ENCODE measurements at regions not wholly inside any gene's neighbourhood (a gene's known extent, or its start where the extent isn't known, plus 50 kb on each side); places are given as distances from the start of the nearest gene placed in this dataset.

- ChIA-PET POLR2A (interaction anchor here (0.7 kb wide), 1 partner anchor 92 kb away, joined by 3 read pairs; no protein-coding TSS in a partner anchor), CTCF (no interaction called here)
- no peaks in the 10 kb centered on the region for H3K36me3 Mint-ChIP-seq (ENCODE audit: insufficient read depth, unreplicated experiment)
- no peaks in the 10 kb centered on the region for H3K9me3 Mint-ChIP-seq (ENCODE audit: unreplicated experiment)
- intact Hi-C loops (cut with micrococcal nuclease) = no loop called here
- no TSS peak for BruUV-seq (replicated peaks)
- no peak for DNase-seq (ENCODE audit: unreplicated experiment)
- peaks cover 34% of the 10 kb centered on the region for H3K27me3 Mint-ChIP-seq (ENCODE audit: insufficient read depth, unreplicated experiment)
- H3K27ac Mint-ChIP-seq (ENCODE audit: low read depth, unreplicated experiment) = no peak overlapping the region
- H3K4me1 Mint-ChIP-seq (ENCODE audit: insufficient read depth, unreplicated experiment) = peaks cover 6% of the 10 kb centered on the region
- TF ChIP-seq, protein P1, sequence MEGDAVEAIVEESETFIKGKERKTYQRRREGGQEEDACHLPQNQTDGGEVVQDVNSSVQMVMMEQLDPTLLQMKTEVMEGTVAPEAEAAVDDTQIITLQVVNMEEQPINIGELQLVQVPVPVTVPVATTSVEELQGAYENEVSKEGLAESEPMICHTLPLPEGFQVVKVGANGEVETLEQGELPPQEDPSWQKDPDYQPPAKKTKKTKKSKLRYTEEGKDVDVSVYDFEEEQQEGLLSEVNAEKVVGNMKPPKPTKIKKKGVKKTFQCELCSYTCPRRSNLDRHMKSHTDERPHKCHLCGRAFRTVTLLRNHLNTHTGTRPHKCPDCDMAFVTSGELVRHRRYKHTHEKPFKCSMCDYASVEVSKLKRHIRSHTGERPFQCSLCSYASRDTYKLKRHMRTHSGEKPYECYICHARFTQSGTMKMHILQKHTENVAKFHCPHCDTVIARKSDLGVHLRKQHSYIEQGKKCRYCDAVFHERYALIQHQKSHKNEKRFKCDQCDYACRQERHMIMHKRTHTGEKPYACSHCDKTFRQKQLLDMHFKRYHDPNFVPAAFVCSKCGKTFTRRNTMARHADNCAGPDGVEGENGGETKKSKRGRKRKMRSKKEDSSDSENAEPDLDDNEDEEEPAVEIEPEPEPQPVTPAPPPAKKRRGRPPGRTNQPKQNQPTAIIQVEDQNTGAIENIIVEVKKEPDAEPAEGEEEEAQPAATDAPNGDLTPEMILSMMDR (IDR thresholded peaks at IDR 0.05; ENCODE audit: unreplicated experiment) = no peak
- no peak overlapping the region for H3K4me3 Mint-ChIP-seq (ENCODE audit: unreplicated experiment)
These were observed 207.5 kb downstream of the RPLP1 start for GRCh38 chr15:69660114-69660513.

DNA sequence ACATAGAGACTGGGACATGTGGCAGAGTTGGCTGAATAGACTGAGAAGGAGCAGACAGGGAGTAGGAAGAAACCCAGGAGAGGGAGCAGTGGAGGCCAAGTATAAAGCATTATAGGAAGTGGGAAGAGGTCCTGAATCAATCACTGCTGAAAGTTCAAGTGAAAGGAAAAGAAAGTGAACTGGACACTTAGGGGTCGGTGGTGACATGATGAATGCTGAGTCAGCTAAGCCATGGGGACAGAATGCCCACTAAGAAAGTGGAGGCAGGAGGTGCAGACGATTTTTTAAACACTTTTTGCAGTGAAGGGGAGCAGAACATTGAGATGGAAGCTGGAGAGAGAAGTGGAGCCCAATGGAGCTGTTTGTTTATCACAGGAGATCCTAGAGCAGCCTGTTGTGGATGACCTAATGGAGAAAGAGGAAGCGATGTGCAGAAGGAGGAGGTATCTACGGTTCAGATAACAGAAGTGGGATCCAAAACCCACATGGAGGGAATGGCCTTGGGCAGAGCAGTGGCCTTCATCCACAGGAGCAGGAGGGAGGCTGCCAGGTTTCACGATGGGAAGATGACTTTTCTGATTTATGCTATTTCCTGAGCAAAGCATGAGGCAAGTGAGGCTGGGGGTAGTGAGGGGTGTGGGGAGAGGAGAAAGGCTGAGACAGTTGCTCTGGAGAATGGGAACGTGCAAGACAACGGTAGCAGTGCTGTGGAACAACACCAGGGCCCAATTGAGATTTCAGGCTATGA lies 208.2 kb downstream of the RPLP1 start:
- intact Hi-C loops (cut with micrococcal nuclease) = no loop called here
- ChIA-PET POLR2A (no interaction called here), CTCF (no interaction called here)
- Mint-ChIP-seq H3K4me3 (ENCODE audit: unreplicated experiment) (no peak overlapping the region), H3K27ac (ENCODE audit: low read depth, unreplicated experiment) (no peak overlapping the region), H3K27me3 (ENCODE audit: insufficient read depth, unreplicated experiment) (peaks cover 27% of the 10 kb centered on the region), H3K9me3 (ENCODE audit: unreplicated experiment) (no peaks in the 10 kb centered on the region), H3K4me1 (ENCODE audit: insufficient read depth, unreplicated experiment) (peaks cover 6% of the 10 kb centered on the region), H3K36me3 (ENCODE audit: insufficient read depth, unreplicated experiment) (no peaks in the 10 kb centered on the region)
- TF ChIP-seq, protein P1 (IDR thresholded peaks at IDR 0.05; ENCODE audit: unreplicated experiment) = no peak
- DNase-seq (ENCODE audit: unreplicated experiment) = no peak
- no TSS peak for BruUV-seq (replicated peaks)

DNA sequence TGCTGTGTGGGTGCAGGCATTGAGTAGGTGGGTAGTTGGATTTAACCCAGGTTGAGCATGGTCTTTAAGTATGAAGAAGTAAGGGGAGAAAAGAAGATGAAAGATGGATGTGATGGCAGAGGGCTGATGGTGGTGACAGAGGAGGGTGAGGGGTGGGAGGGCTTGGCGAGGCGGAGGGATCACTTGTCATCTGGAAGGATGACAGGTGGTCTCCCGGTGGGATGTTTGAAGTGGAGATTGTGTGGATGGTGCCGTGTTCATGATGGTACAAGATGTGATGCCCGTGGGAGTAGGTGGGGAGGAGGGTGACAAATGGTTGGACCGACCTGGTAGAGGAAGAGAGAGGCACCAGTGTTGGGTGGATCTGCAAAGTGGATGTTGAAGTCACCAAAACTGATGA lies 208.8 kb downstream of the RPLP1 start:
- H3K4me1 Mint-ChIP-seq (ENCODE audit: insufficient read depth, unreplicated experiment) = peaks cover 6% of the 10 kb centered on the region
- H3K27me3 Mint-ChIP-seq (ENCODE audit: insufficient read depth, unreplicated experiment) = peaks cover 26% of the 10 kb centered on the region
- ChIA-PET CTCF (no interaction called here), POLR2A (no interaction called here)
- H3K27ac Mint-ChIP-seq (ENCODE audit: low read depth, unreplicated experiment) = no peak overlapping the region
- TF ChIP-seq, protein P1 (IDR thresholded peaks at IDR 0.05; ENCODE audit: unreplicated experiment) = no peak
- DNase-seq (ENCODE audit: unreplicated experiment) = no peak
- no peak overlapping the region for H3K4me3 Mint-ChIP-seq (ENCODE audit: unreplicated experiment)
- no peaks in the 10 kb centered on the region for H3K9me3 Mint-ChIP-seq (ENCODE audit: unreplicated experiment)
- intact Hi-C loops (cut with micrococcal nuclease) = no loop called here
- H3K36me3 Mint-ChIP-seq (ENCODE audit: insufficient read depth, unreplicated experiment) = no peaks in the 10 kb centered on the region
- no TSS peak for BruUV-seq (replicated peaks)

- no peak overlapping the region for H3K27ac Mint-ChIP-seq (ENCODE audit: low read depth, unreplicated experiment)
- no peak for DNase-seq (ENCODE audit: unreplicated experiment)
- H3K4me3 Mint-ChIP-seq (ENCODE audit: unreplicated experiment) = no peak overlapping the region
- peaks cover under 1% of the 10 kb centered on the region for H3K4me1 Mint-ChIP-seq (ENCODE audit: insufficient read depth, unreplicated experiment)
- BruUV-seq (replicated peaks) = no TSS peak
- no peaks in the 10 kb centered on the region for H3K36me3 Mint-ChIP-seq (ENCODE audit: insufficient read depth, unreplicated experiment)
- H3K27me3 Mint-ChIP-seq (ENCODE audit: insufficient read depth, unreplicated experiment) = peaks cover 20% of the 10 kb centered on the region
- POLR2A ChIA-PET = no interaction called here
- CTCF ChIA-PET = no interaction called here
- H3K9me3 Mint-ChIP-seq (ENCODE audit: unreplicated experiment) = no peaks in the 10 kb centered on the region
- TF ChIP-seq, protein P1 (IDR thresholded peaks at IDR 0.05; ENCODE audit: unreplicated experiment) = no peak
- intact Hi-C loops (cut with micrococcal nuclease) = no loop called here
These were observed 209.4 kb downstream of the RPLP1 start for GRCh38 chr15:69661871-69662644.
